ENCODE measurements at regions not wholly inside any gene's neighbourhood (a gene's known extent, or its start where the extent isn't known, plus 50 kb on each side); places are given as distances from the start of the nearest gene placed in this dataset.

- TF ChIP-seq POLR2AphosphoS5 (IDR thresholded peaks at IDR 0.05; ENCODE audit: low read depth, low read length) (peak; percentile 28; the same call in 1 of the 2 replicates), EGR1 (IDR thresholded peaks at IDR 0.05; ENCODE audit: borderline replicate concordance, low read depth, low read length) (no peak), HDAC2 (IDR thresholded peaks at IDR 0.05; ENCODE audit: borderline replicate concordance in 1 of 2, low read depth in 2 of 2, low read length in 2 of 2) (no peak; a peak in 1 of 4 replicates), CTBP2 (IDR thresholded peaks at IDR 0.05; ENCODE audit: borderline replicate concordance, insufficient read depth, insufficient read length, low read length) (no peak), NANOG (IDR thresholded peaks at IDR 0.05; ENCODE audit: insufficient read depth, low read depth, low read length, poor library complexity, severe bottlenecking) (no peak), KDM5A (IDR thresholded peaks at IDR 0.05; ENCODE audit: low read length) (no peak), SAP30 (IDR thresholded peaks at IDR 0.05; ENCODE audit: insufficient read depth, insufficient replicate concordance, low read length) (no peak), HDAC6 (IDR thresholded peaks at IDR 0.05; ENCODE audit: low read depth, low read length) (no peak), CHD2 (IDR thresholded peaks at IDR 0.05; ENCODE audit: low read length) (0 out of 2 replicates have a peak, but pooled peaks have one; percentile 55), SP2 (IDR thresholded peaks at IDR 0.05; ENCODE audit: low read length) (no peak), SIN3A (conservative IDR thresholded peaks at IDR 0.05 in 1 of 2, IDR thresholded peaks at IDR 0.05 in 1 of 2; ENCODE audit: low read depth in 1 of 2, low read length in 2 of 2) (no peak), GABPA (IDR thresholded peaks at IDR 0.05; ENCODE audit: borderline replicate concordance, insufficient read depth, low read length) (no peak), RBBP5 (IDR thresholded peaks at IDR 0.05; ENCODE audit: borderline replicate concordance, low read depth, low read length) (peak; percentile 100), GTF2F1 (IDR thresholded peaks at IDR 0.05; ENCODE audit: borderline replicate concordance, low read depth, low read length) (no peak), EP300 (IDR thresholded peaks at IDR 0.05; ENCODE audit: borderline replicate concordance in 1 of 2, low read depth in 2 of 2, low read length in 2 of 2) (no peak; a peak in 1 of 3 replicates), PHF8 (conservative IDR thresholded peaks at IDR 0.05; ENCODE audit: low read depth, low read length) (no peak), E2F6 (IDR thresholded peaks at IDR 0.05) (peak; percentile 13; the same call in 1 of the 2 replicates), SP4 (IDR thresholded peaks at IDR 0.05; ENCODE audit: low read length) (0 out of 2 replicates have a peak, but pooled peaks have one; percentile 61)
- TF ChIP-seq, protein P1, sequence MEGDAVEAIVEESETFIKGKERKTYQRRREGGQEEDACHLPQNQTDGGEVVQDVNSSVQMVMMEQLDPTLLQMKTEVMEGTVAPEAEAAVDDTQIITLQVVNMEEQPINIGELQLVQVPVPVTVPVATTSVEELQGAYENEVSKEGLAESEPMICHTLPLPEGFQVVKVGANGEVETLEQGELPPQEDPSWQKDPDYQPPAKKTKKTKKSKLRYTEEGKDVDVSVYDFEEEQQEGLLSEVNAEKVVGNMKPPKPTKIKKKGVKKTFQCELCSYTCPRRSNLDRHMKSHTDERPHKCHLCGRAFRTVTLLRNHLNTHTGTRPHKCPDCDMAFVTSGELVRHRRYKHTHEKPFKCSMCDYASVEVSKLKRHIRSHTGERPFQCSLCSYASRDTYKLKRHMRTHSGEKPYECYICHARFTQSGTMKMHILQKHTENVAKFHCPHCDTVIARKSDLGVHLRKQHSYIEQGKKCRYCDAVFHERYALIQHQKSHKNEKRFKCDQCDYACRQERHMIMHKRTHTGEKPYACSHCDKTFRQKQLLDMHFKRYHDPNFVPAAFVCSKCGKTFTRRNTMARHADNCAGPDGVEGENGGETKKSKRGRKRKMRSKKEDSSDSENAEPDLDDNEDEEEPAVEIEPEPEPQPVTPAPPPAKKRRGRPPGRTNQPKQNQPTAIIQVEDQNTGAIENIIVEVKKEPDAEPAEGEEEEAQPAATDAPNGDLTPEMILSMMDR (IDR thresholded peaks at IDR 0.05; ENCODE audit: control extremely low read depth in 1 of 3, insufficient read depth in 1 of 3, low read depth in 1 of 3, low read length in 3 of 3), result no peak
Measured at GRCh38 chr2:47695800-47696477, 87.0 kb upstream of the MSH6 start (continued).

All from H1 (cell line).